ENCODE measurements at regions not wholly inside any gene's neighbourhood (a gene's known extent, or its start where the extent isn't known, plus 50 kb on each side); places are given as distances from the start of the nearest gene placed in this dataset.
"Not testable (repeated sequence)": the region's sequence is repeated elsewhere in the genome, so short reads cannot be mapped to it uniquely, and the experiment has no call there.

- TF ChIP-seq POLR2A (IDR thresholded peaks at IDR 0.05) (no peak), CTCF (IDR thresholded peaks at IDR 0.05) (no peak)
- intact Hi-C loops (cut with DNase I) = no loop called here
- Histone ChIP-seq H3K27me3 (no peaks in the 10 kb centered on the region), H3K4me1 (no peaks in the 10 kb centered on the region), H3K9me3 (no peaks in the 10 kb centered on the region), H3K27ac (no peak overlapping the region), H3K36me3 (no peaks in the 10 kb centered on the region), H3K4me3 (replicated peaks in 1 of 3) (no peak overlapping the region)
- DNase-seq = no peak
- 64 to 75% methylated on average over 2 of the region's 2 CpGs for WGBS, 2 donors
Measured at GRCh38 chr6:92399911-92400310, 1019.4 kb downstream of the EPHA7 start.

GRCh38 chr6:92388706-92389105 is 1030.7 kb downstream of the EPHA7 start:
- H3K4me3 ChIP-seq (replicated peaks in 1 of 3); H3K27ac ChIP-seq; H3K4me1 ChIP-seq; H3K27me3 ChIP-seq; intact Hi-C loops (cut with DNase I); H3K36me3 ChIP-seq; H3K9me3 ChIP-seq; DNase-seq: not testable (repeated sequence)
- WGBS, 2 donors = 89 to 94% methylated on average over 8 of the region's 8 CpGs

GRCh38 chr6:92380803-92381601 is 1038.4 kb downstream of the EPHA7 start:
- intact Hi-C loops (cut with DNase I) = no loop called here
- Histone ChIP-seq H3K27ac (no peak overlapping the region), H3K36me3 (no peaks in the 10 kb centered on the region), H3K4me1 (no peaks in the 10 kb centered on the region), H3K4me3 (replicated peaks in 1 of 3) (no peak overlapping the region), H3K27me3 (no peaks in the 10 kb centered on the region), H3K9me3 (no peaks in the 10 kb centered on the region)
- no peak for TF ChIP-seq CTCF (IDR thresholded peaks at IDR 0.05)
- no peak for TF ChIP-seq POLR2A (IDR thresholded peaks at IDR 0.05)
- no peak for DNase-seq
- 88 to 91% methylated on average over 2 of the region's 2 CpGs for WGBS, 2 donors

- intact Hi-C loops (cut with DNase I) = no loop called here
- no peaks in the 10 kb centered on the region for H3K36me3 ChIP-seq
- no peak for DNase-seq
- TF ChIP-seq POLR2A (IDR thresholded peaks at IDR 0.05) (no peak), CTCF (IDR thresholded peaks at IDR 0.05) (no peak)
- no peak overlapping the region for H3K27ac ChIP-seq
- no peaks in the 10 kb centered on the region for H3K9me3 ChIP-seq
- H3K4me3 ChIP-seq (replicated peaks in 1 of 3) = no peak overlapping the region
- H3K27me3 ChIP-seq = no peaks in the 10 kb centered on the region
- no peaks in the 10 kb centered on the region for H3K4me1 ChIP-seq
Measured at GRCh38 chr6:92377137-92377536, 1042.2 kb downstream of the EPHA7 start.

- no peaks in the 10 kb centered on the region for H3K27me3 ChIP-seq
- H3K27ac ChIP-seq = no peak overlapping the region
- 13 to 15% methylated on average over 3 of the region's 3 CpGs for WGBS, 2 donors
- H3K9me3 ChIP-seq = no peaks in the 10 kb centered on the region
- DNase-seq = no peak
- H3K4me3 ChIP-seq (replicated peaks in 1 of 3) = no peak overlapping the region
- H3K36me3 ChIP-seq = no peaks in the 10 kb centered on the region
- TF ChIP-seq CTCF (IDR thresholded peaks at IDR 0.05) (no peak), POLR2A (IDR thresholded peaks at IDR 0.05) (no peak)
- intact Hi-C loops (cut with DNase I) = no loop called here
- H3K4me1 ChIP-seq = no peaks in the 10 kb centered on the region
Measured at GRCh38 chr6:92376691-92377090, 1042.7 kb downstream of the EPHA7 start.

Measured in thyroid gland (tissue), 4 donors.